Large intestine (tissue), 3 donors: ENCODE measurements at regions not wholly inside any gene's neighbourhood (a gene's known extent, or its start where the extent isn't known, plus 50 kb on each side); places are given as distances from the start of the nearest gene placed in this dataset.
"Not testable (repeated sequence)": the region's sequence is repeated elsewhere in the genome, so short reads cannot be mapped to it uniquely, and the experiment has no call there.

Experiments
- DNase-seq, 2 donors: peaks; one replicate each; pipeline versions ENCODE4 v3.0.0 to v3.0.0-alpha.2; 2013
- H3K27ac ChIP-seq: one replicate; pipeline ENCODE4 v1.5.1; 2013; ENCODE audit warnings: low read length
- H3K27me3 ChIP-seq: 2 replicates; pipeline ENCODE4 v1.6.1; 2013; ENCODE audit warnings: low read length; ENCODE audit not compliant: control insufficient read depth, insufficient read depth
- H3K36me3 ChIP-seq: 2 replicates; pipeline ENCODE4 v1.6.1; 2013; ENCODE audit warnings: low read length; ENCODE audit not compliant: control insufficient read depth, insufficient read depth
- H3K4me1 ChIP-seq: one replicate; pipeline ENCODE4 v1.6.1; 2013; ENCODE audit warnings: low read length; ENCODE audit not compliant: control insufficient read depth, insufficient read depth
- H3K4me3 ChIP-seq: one replicate; pipeline ENCODE4 v1.5.1; 2013; ENCODE audit warnings: low read length
- H3K9me3 ChIP-seq: one replicate; pipeline ENCODE4 v1.6.1; 2013; ENCODE audit warnings: mild to moderate bottlenecking, low read depth, low read length, moderate library complexity; ENCODE audit not compliant: control insufficient read depth
- WGBS: methylation state at CpG from one replicate; pipeline ENCODE4 v1.1.5; 2013; ENCODE audit warnings: low lambda C conversion rate; ENCODE audit not compliant: insufficient coverage; 5-methylcytosine and 5-hydroxymethylcytosine counted together

- Histone ChIP-seq H3K4me3 (no peak overlapping the region), H3K27ac (no peak overlapping the region), H3K9me3 (no peaks in the 10 kb centered on the region), H3K4me1 (no peaks in the 10 kb centered on the region), H3K27me3 (no peaks in the 10 kb centered on the region), H3K36me3 (no peaks in the 10 kb centered on the region)
- no peak for DNase-seq
- no CpG with 5 or more reads among the region's 3 CpGs for WGBS
Measured at GRCh38 chr4:31735004-31735403, 1014.8 kb downstream of the PCDH7 start.

GRCh38 chr4:31737419-31737818 is 1017.2 kb downstream of the PCDH7 start:
- DNase-seq = no peak
- H3K27me3 ChIP-seq = no peaks in the 10 kb centered on the region
- no peak overlapping the region for H3K4me3 ChIP-seq
- WGBS = no CpG with 5 or more reads among the region's 3 CpGs
- H3K9me3 ChIP-seq = no peaks in the 10 kb centered on the region
- no peaks in the 10 kb centered on the region for H3K4me1 ChIP-seq
- H3K27ac ChIP-seq = no peak overlapping the region
- no peaks in the 10 kb centered on the region for H3K36me3 ChIP-seq

GRCh38 chr4:31741326-31741725 is 1021.2 kb downstream of the PCDH7 start:
- Histone ChIP-seq H3K9me3 (no peaks in the 10 kb centered on the region), H3K27me3 (no peaks in the 10 kb centered on the region), H3K4me1 (no peaks in the 10 kb centered on the region), H3K27ac (no peak overlapping the region), H3K4me3 (no peak overlapping the region), H3K36me3 (no peaks in the 10 kb centered on the region)
- DNase-seq = no peak

- Histone ChIP-seq H3K27me3 (no peaks in the 10 kb centered on the region), H3K4me3 (no peak overlapping the region), H3K36me3 (no peaks in the 10 kb centered on the region), H3K4me1 (no peaks in the 10 kb centered on the region), H3K9me3 (no peaks in the 10 kb centered on the region), H3K27ac (no peak overlapping the region)
- no CpG with 5 or more reads among the region's 3 CpGs for WGBS
- DNase-seq = no peak
Measured at GRCh38 chr4:31748382-31748781, 1028.2 kb downstream of the PCDH7 start.

- whole genome bisulfite sequencing = no CpG with 5 or more reads among the region's 2 CpGs
- H3K36me3 ChIP-seq, H3K4me1 ChIP-seq, DNase-seq, H3K9me3 ChIP-seq, H3K27ac ChIP-seq, H3K4me3 ChIP-seq, H3K27me3 ChIP-seq: not testable (repeated sequence)
Measured at GRCh38 chr4:31750581-31750980, 1030.4 kb downstream of the PCDH7 start.

- Histone ChIP-seq H3K27ac (no peak overlapping the region), H3K27me3 (no peaks in the 10 kb centered on the region), H3K36me3 (no peaks in the 10 kb centered on the region), H3K4me1 (no peaks in the 10 kb centered on the region), H3K9me3 (no peaks in the 10 kb centered on the region), H3K4me3 (no peak overlapping the region)
- WGBS = 100% methylated on average over 1 of the region's 4 CpGs
- DNase-seq = no peak
Measured at GRCh38 chr4:31755751-31756150, 1035.6 kb downstream of the PCDH7 start.

- Histone ChIP-seq H3K36me3 (no peaks in the 10 kb centered on the region), H3K27me3 (no peaks in the 10 kb centered on the region), H3K4me3 (no peak overlapping the region), H3K9me3 (no peaks in the 10 kb centered on the region), H3K27ac (no peak overlapping the region), H3K4me1 (no peaks in the 10 kb centered on the region)
- DNase-seq = no peak
Measured at GRCh38 chr4:31768756-31769155, 1048.6 kb downstream of the PCDH7 start.

- WGBS = no CpG with 5 or more reads among the region's 2 CpGs
- Histone ChIP-seq H3K4me3 (no peak overlapping the region), H3K27me3 (no peaks in the 10 kb centered on the region), H3K9me3 (no peaks in the 10 kb centered on the region), H3K36me3 (no peaks in the 10 kb centered on the region), H3K27ac (no peak overlapping the region), H3K4me1 (no peaks in the 10 kb centered on the region)
- no peak for DNase-seq
Measured at GRCh38 chr4:31783311-31783710, 1063.1 kb downstream of the PCDH7 start.

GRCh38 chr4:31784558-31784957 is 1064.4 kb downstream of the PCDH7 start:
- Histone ChIP-seq H3K4me3 (no peak overlapping the region), H3K9me3 (no peaks in the 10 kb centered on the region), H3K27ac (no peak overlapping the region), H3K36me3 (no peaks in the 10 kb centered on the region), H3K27me3 (no peaks in the 10 kb centered on the region), H3K4me1 (no peaks in the 10 kb centered on the region)
- DNase-seq = no peak
- 56% methylated on average over 2 of the region's 2 CpGs for WGBS

- Histone ChIP-seq H3K36me3 (no peaks in the 10 kb centered on the region), H3K9me3 (no peaks in the 10 kb centered on the region), H3K27me3 (no peaks in the 10 kb centered on the region), H3K4me3 (no peak overlapping the region), H3K27ac (no peak overlapping the region), H3K4me1 (no peaks in the 10 kb centered on the region)
- 83% methylated on average over 1 of the region's 1 CpG for WGBS
- DNase-seq = no peak
Measured at GRCh38 chr4:31787701-31788100, 1067.5 kb downstream of the PCDH7 start.

GRCh38 chr4:31788676-31789075 is 1068.5 kb downstream of the PCDH7 start:
- Histone ChIP-seq H3K27ac (no peak overlapping the region), H3K4me3 (no peak overlapping the region), H3K4me1 (no peaks in the 10 kb centered on the region), H3K9me3 (no peaks in the 10 kb centered on the region), H3K36me3 (no peaks in the 10 kb centered on the region), H3K27me3 (no peaks in the 10 kb centered on the region)
- no peak for DNase-seq
- WGBS = 50% methylated on average over 1 of the region's 2 CpGs
